ENCODE measurements at regions not wholly inside any gene's neighbourhood (a gene's known extent, or its start where the extent isn't known, plus 50 kb on each side); places are given as distances from the start of the nearest gene placed in this dataset.

- no peak for DNase-seq
- intact Hi-C loops (cut with DNase I) = loop anchor here in 1 of 4 donors (10.0 kb wide), 1 partner anchor 672 kb away; no protein-coding TSS in a partner anchor
- TF ChIP-seq CTCF (IDR thresholded peaks at IDR 0.05) = no peak
- no peak for TF ChIP-seq POLR2A (IDR thresholded peaks at IDR 0.05)
- no peak for TF ChIP-seq EP300 (IDR thresholded peaks at IDR 0.05)
- Histone ChIP-seq H3K4me1 (ENCODE audit: insufficient read depth) (no peaks in the 10 kb centered on the region), H3K36me3 (no peaks in the 10 kb centered on the region), H3K9me3 (no peaks in the 10 kb centered on the region), H3K4me3 (no peak overlapping the region), H3K27ac (no peak overlapping the region), H3K27me3 (no peaks in the 10 kb centered on the region)
- whole genome bisulfite sequencing, 3 donors = 78 to 89% (median 88%) methylated on average over 12 of the region's 12 CpGs
These were observed 66.3 kb downstream of the MPP7 start for GRCh38 chr10:28236591-28236990.

DNA sequence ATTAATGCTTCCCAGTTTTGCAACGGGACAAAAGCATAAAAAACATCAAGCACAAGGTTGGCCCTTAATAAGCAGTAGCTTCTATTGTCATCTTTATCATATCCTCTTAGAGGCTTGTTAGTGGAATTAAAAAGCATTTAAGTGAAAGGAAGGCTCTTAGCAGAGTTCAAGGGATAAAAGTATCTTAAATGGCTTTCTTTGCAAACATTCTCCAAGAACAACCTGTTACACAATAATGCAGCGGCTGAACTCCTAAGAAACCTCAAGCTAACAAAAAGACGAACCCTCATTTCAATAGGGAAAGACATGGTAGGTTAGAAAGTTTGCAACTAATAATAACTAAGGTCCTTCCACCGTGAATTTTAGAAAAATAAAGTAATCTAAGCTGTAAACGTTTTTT is 82.1 kb downstream of the MPP7 start:
- Histone ChIP-seq H3K9me3 (no peaks in the 10 kb centered on the region), H3K27ac (no peak overlapping the region), H3K36me3 (no peaks in the 10 kb centered on the region), H3K27me3 (no peaks in the 10 kb centered on the region), H3K4me1 (ENCODE audit: insufficient read depth) (no peaks in the 10 kb centered on the region), H3K4me3 (no peak overlapping the region)
- intact Hi-C loops (cut with DNase I) = no loop called here
- DNase-seq = no peak
- TF ChIP-seq CTCF (IDR thresholded peaks at IDR 0.05) (no peak), EP300 (IDR thresholded peaks at IDR 0.05) (no peak)
- 47 to 54% (median 49%) methylated on average over 5 of the region's 5 CpGs for WGBS, 3 donors

DNA sequence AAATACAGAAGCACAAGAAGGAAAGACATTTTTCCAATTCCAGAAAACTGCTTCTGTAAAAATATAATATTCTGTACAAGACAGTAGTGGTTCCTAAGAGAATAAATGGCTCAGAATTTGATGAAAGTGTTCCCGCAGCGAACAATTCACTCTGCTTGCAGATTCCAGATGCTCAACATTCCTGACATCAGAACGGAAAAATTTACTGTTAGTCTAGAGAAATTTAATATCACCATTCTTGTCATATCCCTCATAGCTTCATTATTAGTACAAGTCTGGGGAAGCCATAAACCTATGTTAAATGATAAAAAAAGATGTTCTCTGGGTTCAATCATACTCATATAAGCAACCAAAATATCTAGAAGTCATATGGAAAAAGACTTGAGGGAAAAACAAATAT is 83.6 kb downstream of the MPP7 start:
- intact Hi-C loops (cut with DNase I) = no loop called here
- no peaks in the 10 kb centered on the region for H3K27me3 ChIP-seq
- H3K4me1 ChIP-seq (ENCODE audit: insufficient read depth) = no peaks in the 10 kb centered on the region
- no peak for DNase-seq
- TF ChIP-seq CTCF (IDR thresholded peaks at IDR 0.05) (no peak), EP300 (IDR thresholded peaks at IDR 0.05) (no peak)
- H3K4me3 ChIP-seq = no peak overlapping the region
- WGBS, 3 donors = 61 to 75% (median 69%) methylated on average over 3 of the region's 3 CpGs
- H3K36me3 ChIP-seq = no peaks in the 10 kb centered on the region
- H3K27ac ChIP-seq = no peak overlapping the region
- H3K9me3 ChIP-seq = no peaks in the 10 kb centered on the region

DNA sequence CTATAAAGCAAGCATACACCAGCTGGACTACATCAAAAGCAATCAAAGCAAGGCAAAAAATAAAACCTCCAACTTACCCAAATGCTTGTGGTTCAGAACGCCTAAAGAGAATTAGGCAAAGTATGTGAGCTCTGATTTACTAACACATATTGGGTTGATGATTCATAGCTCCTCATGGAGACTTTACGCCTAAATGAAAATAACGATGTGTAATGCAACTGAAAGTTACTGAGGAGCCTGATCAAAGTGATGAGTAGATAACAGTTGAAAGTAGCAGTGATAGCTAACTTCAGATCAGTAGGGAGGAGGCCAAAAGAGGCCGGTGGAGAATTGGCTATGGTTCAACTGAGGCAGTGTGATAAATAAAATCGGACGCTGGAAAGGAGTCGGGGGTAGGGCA is 85.0 kb downstream of the MPP7 start:
- intact Hi-C loops (cut with DNase I) = no loop called here
- H3K4me1 ChIP-seq (ENCODE audit: insufficient read depth) = no peaks in the 10 kb centered on the region
- 9 to 16% (median 10%) methylated on average over 7 of the region's 7 CpGs for WGBS, 3 donors
- H3K4me3 ChIP-seq = no peak overlapping the region
- H3K36me3 ChIP-seq = no peaks in the 10 kb centered on the region
- no peak for DNase-seq
- no peaks in the 10 kb centered on the region for H3K27me3 ChIP-seq
- TF ChIP-seq CTCF (IDR thresholded peaks at IDR 0.05) (no peak), EP300 (IDR thresholded peaks at IDR 0.05) (no peak), POLR2A (IDR thresholded peaks at IDR 0.05) (no peak)
- no peak overlapping the region for H3K27ac ChIP-seq
- H3K9me3 ChIP-seq = no peaks in the 10 kb centered on the region

DNA sequence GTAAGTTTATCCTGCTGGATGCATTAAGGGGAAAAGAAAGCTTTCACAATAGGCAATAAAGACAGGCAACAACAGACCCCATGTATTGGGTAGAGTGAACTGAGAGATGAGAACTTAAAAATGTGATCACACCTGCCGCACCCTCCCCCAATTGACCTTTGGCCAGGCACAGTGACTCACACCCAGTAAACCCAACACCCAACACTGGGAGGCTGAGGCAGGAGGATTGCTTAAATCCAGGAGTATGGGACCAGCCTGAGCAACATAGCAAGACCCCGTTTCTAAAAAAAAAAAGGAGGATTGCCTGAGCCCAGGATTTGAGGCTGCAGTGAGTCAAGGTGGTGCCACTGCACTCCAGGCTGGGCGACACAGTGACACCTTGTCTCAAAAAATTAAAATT is 86.9 kb downstream of the MPP7 start:
- no peaks in the 10 kb centered on the region for H3K9me3 ChIP-seq
- no peaks in the 10 kb centered on the region for H3K36me3 ChIP-seq
- intact Hi-C loops (cut with DNase I) = no loop called here
- no peaks in the 10 kb centered on the region for H3K4me1 ChIP-seq (ENCODE audit: insufficient read depth)
- WGBS, 3 donors = 63 to 67% (median 64%) methylated on average over 3 of the region's 3 CpGs
- no peak for DNase-seq
- no peak overlapping the region for H3K4me3 ChIP-seq
- no peak overlapping the region for H3K27ac ChIP-seq
- no peaks in the 10 kb centered on the region for H3K27me3 ChIP-seq
- TF ChIP-seq EP300 (IDR thresholded peaks at IDR 0.05) (no peak), CTCF (IDR thresholded peaks at IDR 0.05) (no peak), POLR2A (IDR thresholded peaks at IDR 0.05) (no peak)
